ENCODE measurements at regions not wholly inside any gene's neighbourhood (a gene's known extent, or its start where the extent isn't known, plus 50 kb on each side); places are given as distances from the start of the nearest gene placed in this dataset.

DNA sequence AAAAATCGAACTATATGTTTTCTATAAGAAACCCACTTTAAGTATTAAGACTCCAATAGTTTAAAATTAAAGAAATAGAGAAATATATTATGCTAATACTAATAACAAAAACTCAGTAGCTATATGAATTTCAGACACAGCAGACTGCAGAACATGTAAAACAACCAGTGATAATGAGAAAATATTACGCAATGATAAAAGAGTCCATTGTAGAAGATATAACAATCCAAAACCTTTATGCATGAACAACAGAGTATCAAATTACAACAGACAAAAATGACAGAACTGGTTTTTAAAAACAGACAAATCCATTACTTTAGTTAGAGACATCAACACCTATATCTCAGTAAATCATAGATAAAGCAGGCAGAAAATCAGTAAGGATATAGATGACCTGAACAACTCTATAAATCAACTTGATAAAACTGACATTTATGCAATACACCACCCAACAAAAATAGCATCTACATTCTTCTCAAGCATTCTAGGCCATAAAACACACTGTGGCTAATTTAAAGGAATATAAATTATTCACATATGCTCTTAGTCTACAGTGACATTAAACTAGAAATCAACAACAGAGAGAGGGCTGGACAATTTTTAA, 669.5 kb upstream of the GHITM start:
- TF ChIP-seq POLR2AphosphoS5 (IDR thresholded peaks at IDR 0.05), result no peak
- TF ChIP-seq, protein P1, sequence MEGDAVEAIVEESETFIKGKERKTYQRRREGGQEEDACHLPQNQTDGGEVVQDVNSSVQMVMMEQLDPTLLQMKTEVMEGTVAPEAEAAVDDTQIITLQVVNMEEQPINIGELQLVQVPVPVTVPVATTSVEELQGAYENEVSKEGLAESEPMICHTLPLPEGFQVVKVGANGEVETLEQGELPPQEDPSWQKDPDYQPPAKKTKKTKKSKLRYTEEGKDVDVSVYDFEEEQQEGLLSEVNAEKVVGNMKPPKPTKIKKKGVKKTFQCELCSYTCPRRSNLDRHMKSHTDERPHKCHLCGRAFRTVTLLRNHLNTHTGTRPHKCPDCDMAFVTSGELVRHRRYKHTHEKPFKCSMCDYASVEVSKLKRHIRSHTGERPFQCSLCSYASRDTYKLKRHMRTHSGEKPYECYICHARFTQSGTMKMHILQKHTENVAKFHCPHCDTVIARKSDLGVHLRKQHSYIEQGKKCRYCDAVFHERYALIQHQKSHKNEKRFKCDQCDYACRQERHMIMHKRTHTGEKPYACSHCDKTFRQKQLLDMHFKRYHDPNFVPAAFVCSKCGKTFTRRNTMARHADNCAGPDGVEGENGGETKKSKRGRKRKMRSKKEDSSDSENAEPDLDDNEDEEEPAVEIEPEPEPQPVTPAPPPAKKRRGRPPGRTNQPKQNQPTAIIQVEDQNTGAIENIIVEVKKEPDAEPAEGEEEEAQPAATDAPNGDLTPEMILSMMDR (IDR thresholded peaks at IDR 0.05), result no peak
